ENCODE measurements at regions not wholly inside any gene's neighbourhood (a gene's known extent, or its start where the extent isn't known, plus 50 kb on each side); places are given as distances from the start of the nearest gene placed in this dataset.
"Not testable (repeated sequence)": the region's sequence is repeated elsewhere in the genome, so short reads cannot be mapped to it uniquely, and the experiment has no call there.

GRCh38 chr9:85322592-85322991, 419.2 kb downstream of the AGTPBP1 start:
- peaks cover 0 to 16% (median 6%) of the 10 kb centered on the region in 4 donors for H3K9me3 ChIP-seq
- no peaks in the 10 kb centered on the region for H3K4me1 ChIP-seq
- no peak for DNase-seq
- no peaks in the 10 kb centered on the region for H3K36me3 ChIP-seq
- 70 to 95% (median 93%) methylated on average over 3 to 4 of the region's 4 CpGs for whole genome bisulfite sequencing, 5 donors
- TF ChIP-seq POLR2A (IDR thresholded peaks at IDR 0.05) (no peak), CTCF (IDR thresholded peaks at IDR 0.05) (no peak)
- H3K27me3 ChIP-seq: no peaks in the 10 kb centered on the region
- intact Hi-C loops (cut with DNase I; ENCODE audit: low total_unique reads): no loop called here
- no peak overlapping the region for H3K27ac ChIP-seq
- H3K4me3 ChIP-seq: no peak overlapping the region

- DNase-seq: no peak
- intact Hi-C loops (cut with DNase I; ENCODE audit: low total_unique reads): no loop called here
- Histone ChIP-seq H3K4me1 (no peaks in the 10 kb centered on the region), H3K36me3 (no peaks in the 10 kb centered on the region), H3K27ac (no peak overlapping the region), H3K9me3 (peaks cover 0 to 20% (median 6%) of the 10 kb centered on the region in 4 donors), H3K4me3 (no peak overlapping the region), H3K27me3 (no peaks in the 10 kb centered on the region)
- no peak for TF ChIP-seq POLR2AphosphoS5 (IDR thresholded peaks at IDR 0.05)
- TF ChIP-seq POLR2A (IDR thresholded peaks at IDR 0.05): no peak
- no peak for TF ChIP-seq EP300 (IDR thresholded peaks at IDR 0.05)
- 76 to 84% (median 80%) methylated on average over 5 of the region's 5 CpGs for WGBS, 5 donors
Observed at GRCh38 chr9:85321561-85321960, 420.2 kb downstream of the AGTPBP1 start.

GRCh38 chr9:85319936-85320656, 421.7 kb downstream of the AGTPBP1 start:
- no peaks in the 10 kb centered on the region for H3K27me3 ChIP-seq
- H3K27ac ChIP-seq: no peak overlapping the region
- intact Hi-C loops (cut with DNase I; ENCODE audit: low total_unique reads): no loop called here
- no peaks in the 10 kb centered on the region for H3K4me1 ChIP-seq
- H3K4me3 ChIP-seq: no peak overlapping the region
- 80 to 84% (median 80%) methylated on average over 2 of the region's 2 CpGs for WGBS, 5 donors
- TF ChIP-seq EP300 (IDR thresholded peaks at IDR 0.05): no peak
- no peak for TF ChIP-seq POLR2AphosphoS5 (IDR thresholded peaks at IDR 0.05)
- no peak for TF ChIP-seq POLR2A (IDR thresholded peaks at IDR 0.05)
- no peak for TF ChIP-seq CTCF (IDR thresholded peaks at IDR 0.05)
- H3K9me3 ChIP-seq: peaks cover 0 to 16% (median 6%) of the 10 kb centered on the region in 4 donors
- no peaks in the 10 kb centered on the region for H3K36me3 ChIP-seq
- DNase-seq: no peak

- H3K36me3 ChIP-seq; H3K27ac ChIP-seq; DNase-seq; H3K4me3 ChIP-seq; H3K27me3 ChIP-seq; intact Hi-C loops (cut with DNase I; ENCODE audit: low total_unique reads); H3K4me1 ChIP-seq: not testable (repeated sequence)
- H3K9me3 ChIP-seq: peaks cover 0 to 18% (median 3%) of the 10 kb centered on the region in 4 donors
- 83 to 90% (median 87%) methylated on average over 2 of the region's 2 CpGs for WGBS, 5 donors
Observed at GRCh38 chr9:85315535-85315934, 426.2 kb downstream of the AGTPBP1 start.

- no peaks in the 10 kb centered on the region for H3K36me3 ChIP-seq
- no peak overlapping the region for H3K4me3 ChIP-seq
- H3K9me3 ChIP-seq: peaks cover 0 to 20% (median 5%) of the 10 kb centered on the region in 4 donors
- intact Hi-C loops (cut with DNase I; ENCODE audit: low total_unique reads): no loop called here
- no peaks in the 10 kb centered on the region for H3K27me3 ChIP-seq
- DNase-seq: no peak
- no peak overlapping the region for H3K27ac ChIP-seq
- H3K4me1 ChIP-seq: no peaks in the 10 kb centered on the region
- TF ChIP-seq POLR2AphosphoS5 (IDR thresholded peaks at IDR 0.05) (no peak), CTCF (IDR thresholded peaks at IDR 0.05) (no peak), POLR2A (IDR thresholded peaks at IDR 0.05) (no peak), EP300 (IDR thresholded peaks at IDR 0.05) (no peak)
Observed at GRCh38 chr9:85310573-85310972, 431.2 kb downstream of the AGTPBP1 start.
